ENCODE measurements at regions not wholly inside any gene's neighbourhood (a gene's known extent, or its start where the extent isn't known, plus 50 kb on each side); places are given as distances from the start of the nearest gene placed in this dataset.

GRCh38 chr1:114260805-114261484, 107.3 kb upstream of the SYT6 start:
- no peak for TF ChIP-seq EZH2 (IDR thresholded peaks at IDR 0.05)
- TF ChIP-seq POLR2AphosphoS5 (IDR thresholded peaks at IDR 0.05; ENCODE audit: borderline replicate concordance, low read depth, low read length) = no peak
